GM19438 (cell line): ENCODE measurements at regions not wholly inside any gene's neighbourhood (a gene's known extent, or its start where the extent isn't known, plus 50 kb on each side); places are given as distances from the start of the nearest gene placed in this dataset.
A peak's percentile ranks its signal among the peaks of the same experiment; 100 is the strongest.

Experiments
- ATAC-seq: cut with Tn5 transposase; IDR thresholded peaks from one replicate; pipeline ENCODE4 v1.9.1; 2021; ENCODE audit warnings: low read depth; ENCODE audit not compliant: unreplicated experiment

GRCh38 chr5:103464835-103465484 lies 97.6 kb downstream of the NUDT12 start:
- no peak for ATAC-seq

- no peak for ATAC-seq
Measured at GRCh38 chr5:103463261-103463660, 99.3 kb downstream of the NUDT12 start.

GRCh38 chr5:103461243-103461642 lies 101.3 kb downstream of the NUDT12 start:
- ATAC-seq, result no peak

GRCh38 chr5:103458497-103459040 lies 104.0 kb downstream of the NUDT12 start:
- ATAC-seq, result no peak

GRCh38 chr5:103456476-103456875 lies 106.1 kb downstream of the NUDT12 start:
- no peak for ATAC-seq

GRCh38 chr5:103455796-103456195 lies 106.8 kb downstream of the NUDT12 start:
- no peak for ATAC-seq

GRCh38 chr5:103454770-103455169 lies 107.8 kb downstream of the NUDT12 start:
- ATAC-seq, result no peak

GRCh38 chr5:103452666-103453065 lies 109.9 kb downstream of the NUDT12 start:
- ATAC-seq, result no peak

GRCh38 chr5:103452089-103452488 lies 110.5 kb downstream of the NUDT12 start:
- ATAC-seq, result no peak

GRCh38 chr5:103451261-103451660 lies 111.3 kb downstream of the NUDT12 start:
- no peak for ATAC-seq

GRCh38 chr5:103450333-103451061 lies 112.1 kb downstream of the NUDT12 start:
- no peak for ATAC-seq

- no peak for ATAC-seq
Measured at GRCh38 chr5:103446813-103447212, 115.8 kb downstream of the NUDT12 start.

GRCh38 chr5:103445426-103446035 lies 117.1 kb downstream of the NUDT12 start:
- no peak for ATAC-seq

- ATAC-seq, result peak; percentile 67
Measured at GRCh38 chr5:103444333-103445038, 118.1 kb downstream of the NUDT12 start.

GRCh38 chr5:103442750-103443149 lies 119.8 kb downstream of the NUDT12 start:
- no peak for ATAC-seq

- no peak for ATAC-seq
Measured at GRCh38 chr5:103441523-103441922, 121.1 kb downstream of the NUDT12 start.

- no peak for ATAC-seq
Measured at GRCh38 chr5:103439007-103439406, 123.6 kb downstream of the NUDT12 start.

- ATAC-seq, result no peak
Measured at GRCh38 chr5:103436656-103437055, 125.9 kb downstream of the NUDT12 start.

GRCh38 chr5:103436112-103436511 lies 126.5 kb downstream of the NUDT12 start:
- no peak for ATAC-seq

GRCh38 chr5:103435136-103435889 lies 127.3 kb downstream of the NUDT12 start:
- ATAC-seq, result no peak
